IMR-90 (cell line): ENCODE measurements at regions not wholly inside any gene's neighbourhood (a gene's known extent, or its start where the extent isn't known, plus 50 kb on each side); places are given as distances from the start of the nearest gene placed in this dataset.

Source experiments
- ATAC-seq: fragments of 200-7000 bp; cut with Tn5 transposase; 2 replicates; pipeline ENCODE4 v1.9.1; 2020; ENCODE audit warnings: low read depth, mild to moderate bottlenecking, moderate library complexity
- BruUV-seq: library from RNA; stranded (reverse); fragments of 400-500 nt; replicated peaks from 2 replicates; lab custom pipeline; 2021; lab: Mats Ljungman, UMichigan
- CTCF ChIA-PET: fragments of 300-600 bp; formaldehyde crosslinking; extraction: SDS; loops from one replicate; lab custom pipeline; 2021; ENCODE audit warnings: antibody characterized with exemption; lab: Yijun Ruan, JAX
- POLR2A ChIA-PET: fragments of 300-600 bp; sonication (Branson Sonifier 250); formaldehyde crosslinking; loops from one replicate; lab custom pipeline; 2022; ENCODE audit warnings: antibody characterized with exemption; ENCODE audit not compliant: unreplicated experiment; lab: Charles Lee
- DNase-seq: peaks from one replicate; pipeline ENCODE4 v3.0.0; 2013
- H2AFZ ChIP-seq: replicated peaks from 2 replicates; pipeline ENCODE3; 2013; ENCODE audit warnings: low read length, mild to moderate bottlenecking; ENCODE audit not compliant: poor library complexity
- H2AK5ac ChIP-seq: 2 replicates; pipeline ENCODE4 v1.6.1; 2013; ENCODE audit warnings: low read depth, low read length, inconsistent platforms
- H2AK9ac ChIP-seq: replicated peaks from 2 replicates; pipeline ENCODE3; 2013; ENCODE audit warnings: mild to moderate bottlenecking, low read depth, low read length, moderate library complexity; ENCODE audit not compliant: poor library complexity
- H2BK120ac ChIP-seq: 2 replicates; pipeline ENCODE4 v1.6.1; 2013; ENCODE audit warnings: low read depth, low read length, inconsistent platforms
- H2BK15ac ChIP-seq: 3 replicates; pipeline ENCODE4 v1.6.1; 2013; ENCODE audit warnings: low read depth, low read length, inconsistent platforms
- H2BK20ac ChIP-seq: 2 replicates; pipeline ENCODE4 v1.6.1; 2013; ENCODE audit warnings: low read depth, mild to moderate bottlenecking, inconsistent platforms, low read length, moderate library complexity
- H2BK5ac ChIP-seq: 2 replicates; pipeline ENCODE4 v1.6.1; 2013; ENCODE audit warnings: mild to moderate bottlenecking, low read depth, low read length, inconsistent platforms; ENCODE audit not compliant: poor library complexity, severe bottlenecking
- H3K14ac ChIP-seq: replicated peaks from 2 replicates; pipeline ENCODE4 v1.6.1; 2013; ENCODE audit warnings: low read depth, low read length, inconsistent platforms
- H3K18ac ChIP-seq: 2 replicates; pipeline ENCODE4 v1.6.1; 2013; ENCODE audit warnings: low read depth, low read length, control low read depth
- H3K23ac ChIP-seq: 2 replicates; pipeline ENCODE4 v1.6.1; 2013; ENCODE audit warnings: low read depth, low read length, inconsistent platforms
- H3K27ac ChIP-seq: 2 replicates; pipeline ENCODE4 v1.5.1; 2013; ENCODE audit warnings: mild to moderate bottlenecking, control low read depth, low read length; ENCODE audit not compliant: insufficient read depth
- H3K27me3 ChIP-seq: 2 replicates; pipeline ENCODE4 v1.6.1; 2013; ENCODE audit warnings: low read length; ENCODE audit not compliant: control insufficient read depth, insufficient read depth
- H3K36me3 ChIP-seq: 2 replicates; pipeline ENCODE4 v1.6.1; 2013; ENCODE audit warnings: low read length, mixed read lengths; ENCODE audit not compliant: control insufficient read depth, insufficient read depth
- H3K4ac ChIP-seq: 2 replicates; pipeline ENCODE4 v1.6.1; 2013; ENCODE audit warnings: low read depth, low read length, inconsistent platforms
- H3K4me1 ChIP-seq: 2 replicates; pipeline ENCODE4 v1.6.1; 2013; ENCODE audit warnings: low read length, mixed read lengths; ENCODE audit not compliant: control insufficient read depth, insufficient read depth
- H3K4me2 ChIP-seq: 2 replicates; pipeline ENCODE4 v1.6.1; 2013; ENCODE audit warnings: low read depth, mild to moderate bottlenecking, control low read depth, low read length, moderate library complexity
- H3K4me3 ChIP-seq: 2 replicates; pipeline ENCODE4 v1.5.1; 2013; ENCODE audit warnings: low read depth, mild to moderate bottlenecking, control low read depth, low read length, moderate library complexity; ENCODE audit not compliant: insufficient read depth
- H3K56ac ChIP-seq: 2 replicates; pipeline ENCODE4 v1.6.1; 2013; ENCODE audit warnings: low read length, inconsistent platforms; ENCODE audit not compliant: insufficient read depth; ENCODE audit errors: extremely low read depth
- H3K79me1 ChIP-seq, 2 experiments: 2 replicates each; pipeline ENCODE4 v1.6.1; 2013; ENCODE audit warnings: low read length in 2 of 2, inconsistent platforms in 1 of 2, low read depth in 1 of 2
- H3K9ac ChIP-seq: 2 replicates; pipeline ENCODE4 v1.6.1; 2013; ENCODE audit warnings: low read depth, low read length, control low read depth
- H3K9me1 ChIP-seq: 2 replicates; pipeline ENCODE4 v1.6.1; 2013; ENCODE audit warnings: low read length, inconsistent platforms; ENCODE audit not compliant: insufficient read depth
- H3K9me3 ChIP-seq: 2 replicates; pipeline ENCODE4 v1.6.1; 2013; ENCODE audit warnings: low read length; ENCODE audit not compliant: control insufficient read depth, insufficient read depth
- H4K20me1 ChIP-seq: 2 replicates; pipeline ENCODE4 v1.6.1; 2013; ENCODE audit warnings: low read length, inconsistent platforms; ENCODE audit not compliant: insufficient read depth
- H4K5ac ChIP-seq: 2 replicates; pipeline ENCODE4 v1.6.1; 2013; ENCODE audit warnings: mild to moderate bottlenecking, low read depth, low read length, control low read depth
- H4K8ac ChIP-seq, 2 experiments: 2 replicates each; pipeline ENCODE4 v1.6.1; 2013; ENCODE audit warnings: low read depth in 2 of 2, low read length in 2 of 2, control low read depth in 1 of 2, inconsistent platforms in 1 of 2
- H4K91ac ChIP-seq: 2 replicates; pipeline ENCODE4 v1.6.1; 2013; ENCODE audit warnings: low read depth, low read length, inconsistent platforms; ENCODE audit not compliant: insufficient read depth
- BHLHE40 ChIP-seq: fragments of 150-350 bp; IDR thresholded peaks from 2 replicates; pipeline ENCODE4 v1.6.1; 2016; ENCODE audit warnings: mild to moderate bottlenecking, low read depth, low read length
- CEBPB ChIP-seq: IDR thresholded peaks from 2 replicates; pipeline ENCODE4 v1.6.1; 2012; ENCODE audit warnings: low read depth, low read length, improper control_type of control experiment
- CHD1 ChIP-seq: IDR thresholded peaks from 2 replicates; pipeline ENCODE4 v1.6.1; 2012; ENCODE audit warnings: low read depth, low read length, improper control_type of control experiment
- FOS ChIP-seq: fragments of 150-350 bp; IDR thresholded peaks from 2 replicates; pipeline ENCODE4 v1.6.1; 2016; ENCODE audit warnings: low read depth, low read length
- MAFK ChIP-seq: IDR thresholded peaks from 2 replicates; pipeline ENCODE4 v1.6.1; 2012; ENCODE audit warnings: low read depth, low read length, improper control_type of control experiment
- MAZ ChIP-seq: IDR thresholded peaks from 2 replicates; pipeline ENCODE4 v1.6.1; 2012; ENCODE audit warnings: low read depth, mild to moderate bottlenecking, low read length, improper control_type of control experiment, moderate library complexity, borderline replicate concordance
- MXI1 ChIP-seq: IDR thresholded peaks from 2 replicates; pipeline ENCODE4 v1.6.1; 2012; ENCODE audit warnings: low read depth, mild to moderate bottlenecking, low read length, moderate library complexity, borderline replicate concordance
- POLR2A ChIP-seq: IDR thresholded peaks from 2 replicates; pipeline ENCODE4 v1.6.1; 2012; ENCODE audit warnings: mild to moderate bottlenecking, low read depth, low read length
- RAD21 ChIP-seq: IDR thresholded peaks from 2 replicates; pipeline ENCODE4 v1.6.1; 2012; ENCODE audit warnings: low read length, improper control_type of control experiment
- RFX5 ChIP-seq: IDR thresholded peaks from 2 replicates; pipeline ENCODE4 v1.8.0; 2012; ENCODE audit warnings: low read depth, mild to moderate bottlenecking, low read length, moderate library complexity
- WGBS, 2 experiments: methylation state at CpG; one replicate each; pipeline versions ENCODE4 v1.1.5 to v1.1.7; 2013; ENCODE audit warnings: missing lambda C conversion rate in 2 of 2; ENCODE audit not compliant: insufficient read length in 1 of 2; ENCODE audit errors: extremely low coverage in 2 of 2; 5-methylcytosine and 5-hydroxymethylcytosine counted together
- dilution Hi-C: fragments of 300-500 bp; cut with HindIII; formaldehyde crosslinking; loops from one replicate; pipeline ENCODE4 v1.14.3; 2018; ENCODE audit warnings: low sequenced_read_pairs; ENCODE audit not compliant: unreplicated experiment
- in situ Hi-C: fragments of 300-500 bp; cut with MboI; formaldehyde crosslinking; loops from 3 replicates; pipeline ENCODE4 v1.14.3; 2019; ENCODE audit warnings: low sequenced_read_pairs, inconsistent platforms, mixed read lengths
- intact Hi-C: fragments of 100-400 bp; cut with micrococcal nuclease; formaldehyde crosslinking; loops from 2 replicates; pipeline ENCODE4 v1.10.0; 2022
- TF ChIP-seq, protein P1 (sequence below): fragments of 150-350 bp; IDR thresholded peaks from 2 replicates; pipeline ENCODE4 v1.6.1; 2016; ENCODE audit warnings: low read depth, mild to moderate bottlenecking, low read length, moderate library complexity, borderline replicate concordance
- TF ChIP-seq, protein P2 (sequence below): conservative IDR thresholded peaks from 2 replicates; pipeline ENCODE4 v1.5.1; 2012; ENCODE audit warnings: mild to moderate bottlenecking, low read depth, low read length, improper control_type of control experiment

DNA sequence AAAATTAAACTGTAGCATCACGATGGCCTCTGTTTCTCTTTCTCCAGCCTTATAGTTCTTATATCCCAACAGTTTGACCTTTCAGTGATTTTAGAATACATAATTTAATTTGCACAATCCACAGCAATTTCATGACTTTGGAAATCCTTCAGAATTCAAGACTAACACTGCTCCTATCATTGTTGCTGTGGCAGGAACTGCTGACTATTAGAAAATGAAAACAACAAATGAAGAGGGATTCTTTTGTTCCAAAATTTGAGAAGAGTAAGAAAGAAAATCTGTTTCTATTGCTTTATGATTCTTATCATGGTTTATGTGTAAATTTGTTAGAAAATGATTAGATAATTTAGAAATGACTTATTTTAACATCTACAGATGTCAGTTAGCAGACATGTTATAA is 604.0 kb upstream of the ADGRB3 start:
- Histone ChIP-seq H3K9me3 (peaks cover 2% of the 10 kb centered on the region), H3K14ac (no peak overlapping the region), H2BK20ac (no peak overlapping the region), H4K20me1 (no peaks in the 10 kb centered on the region), H4K5ac (no peak overlapping the region), H3K23ac (no peak overlapping the region), H2BK15ac (no peak overlapping the region), H3K4me3 (no peak overlapping the region), H2BK5ac (no peak overlapping the region), H2AK9ac (no peak overlapping the region), H3K27me3 (no peaks in the 10 kb centered on the region), H3K79me1 (no peaks in the 10 kb centered on the region), H2AFZ (no peak overlapping the region), H3K56ac (no peak overlapping the region), H3K18ac (no peak overlapping the region), H2BK120ac (no peak overlapping the region), H2AK5ac (no peak overlapping the region), H4K91ac (no peak overlapping the region), H3K4me1 (no peaks in the 10 kb centered on the region), H4K8ac (no peak overlapping the region), H3K9me1 (no peaks in the 10 kb centered on the region), H3K36me3 (no peaks in the 10 kb centered on the region), H3K4ac (no peak overlapping the region), H3K9ac (no peak overlapping the region), H3K4me2 (no peak overlapping the region), H3K27ac (no peak overlapping the region)
- DNase-seq: no peak
- dilution Hi-C loops (no loop called here), intact Hi-C loops (no loop called here), in situ Hi-C loops (no loop called here)
- ATAC-seq: no peak
- ChIA-PET CTCF (no interaction called here), POLR2A (no interaction called here)
- BruUV-seq: no TSS peak
- WGBS, 2 experiments: no CpG with 5 or more reads among the region's 1 CpG
- TF ChIP-seq, protein P1, sequence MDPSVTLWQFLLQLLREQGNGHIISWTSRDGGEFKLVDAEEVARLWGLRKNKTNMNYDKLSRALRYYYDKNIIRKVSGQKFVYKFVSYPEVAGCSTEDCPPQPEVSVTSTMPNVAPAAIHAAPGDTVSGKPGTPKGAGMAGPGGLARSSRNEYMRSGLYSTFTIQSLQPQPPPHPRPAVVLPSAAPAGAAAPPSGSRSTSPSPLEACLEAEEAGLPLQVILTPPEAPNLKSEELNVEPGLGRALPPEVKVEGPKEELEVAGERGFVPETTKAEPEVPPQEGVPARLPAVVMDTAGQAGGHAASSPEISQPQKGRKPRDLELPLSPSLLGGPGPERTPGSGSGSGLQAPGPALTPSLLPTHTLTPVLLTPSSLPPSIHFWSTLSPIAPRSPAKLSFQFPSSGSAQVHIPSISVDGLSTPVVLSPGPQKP: no peak
- no peak for TF ChIP-seq MAZ
- TF ChIP-seq, protein P2, sequence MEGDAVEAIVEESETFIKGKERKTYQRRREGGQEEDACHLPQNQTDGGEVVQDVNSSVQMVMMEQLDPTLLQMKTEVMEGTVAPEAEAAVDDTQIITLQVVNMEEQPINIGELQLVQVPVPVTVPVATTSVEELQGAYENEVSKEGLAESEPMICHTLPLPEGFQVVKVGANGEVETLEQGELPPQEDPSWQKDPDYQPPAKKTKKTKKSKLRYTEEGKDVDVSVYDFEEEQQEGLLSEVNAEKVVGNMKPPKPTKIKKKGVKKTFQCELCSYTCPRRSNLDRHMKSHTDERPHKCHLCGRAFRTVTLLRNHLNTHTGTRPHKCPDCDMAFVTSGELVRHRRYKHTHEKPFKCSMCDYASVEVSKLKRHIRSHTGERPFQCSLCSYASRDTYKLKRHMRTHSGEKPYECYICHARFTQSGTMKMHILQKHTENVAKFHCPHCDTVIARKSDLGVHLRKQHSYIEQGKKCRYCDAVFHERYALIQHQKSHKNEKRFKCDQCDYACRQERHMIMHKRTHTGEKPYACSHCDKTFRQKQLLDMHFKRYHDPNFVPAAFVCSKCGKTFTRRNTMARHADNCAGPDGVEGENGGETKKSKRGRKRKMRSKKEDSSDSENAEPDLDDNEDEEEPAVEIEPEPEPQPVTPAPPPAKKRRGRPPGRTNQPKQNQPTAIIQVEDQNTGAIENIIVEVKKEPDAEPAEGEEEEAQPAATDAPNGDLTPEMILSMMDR: no peak
- TF ChIP-seq BHLHE40: no peak
- no peak for TF ChIP-seq RAD21
- TF ChIP-seq RFX5: no peak
- TF ChIP-seq CEBPB: no peak
- no peak; the same call in 1 of the 2 replicates for TF ChIP-seq MAFK
- no peak for TF ChIP-seq FOS
- TF ChIP-seq MXI1: no peak
- TF ChIP-seq POLR2A: no peak
- no peak for TF ChIP-seq CHD1
